HEK293 (cell line): ENCODE measurements at regions not wholly inside any gene's neighbourhood (a gene's known extent, or its start where the extent isn't known, plus 50 kb on each side); places are given as distances from the start of the nearest gene placed in this dataset.

Experiments used
- CTCF ChIA-PET: fragments of 350-600 bp; formaldehyde crosslinking; extraction: SDS; loops from one replicate; lab custom pipeline; 2021; ENCODE audit warnings: antibody characterized with exemption; lab: Yijun Ruan, JAX
- POLR2A ChIA-PET: fragments of 300-600 bp; formaldehyde crosslinking; extraction: SDS; loops from one replicate; lab custom pipeline; 2020; ENCODE audit warnings: antibody characterized with exemption, inconsistent platforms; lab: Yijun Ruan, JAX
- H3K27ac ChIP-seq: fragments of 200-500 bp; sonication (Bioruptor generic); 2 replicates; pipeline ENCODE4 v1.5.1; 2014; ENCODE audit warnings: low read depth, low read length, control low read depth, inconsistent platforms; ENCODE audit errors: extremely low read depth
- H3K36me3 ChIP-seq, 2 experiments: fragments of 200-500 bp in 1 of 2; sonication (Bioruptor generic) in 1 of 2; 1 replicate in 1 of 2; 2 replicates in 1 of 2; pipeline ENCODE4 v1.5.1; 2014 to 2017; ENCODE audit warnings: inconsistent platforms in 2 of 2, low read length in 2 of 2; ENCODE audit not compliant: control insufficient read depth in 2 of 2, insufficient read depth in 1 of 2
- H3K4me1 ChIP-seq: fragments of 200-500 bp; sonication (Bioruptor generic); 2 replicates; pipeline ENCODE4 v1.5.1; 2014; ENCODE audit warnings: mild to moderate bottlenecking, low read length, inconsistent platforms; ENCODE audit not compliant: control insufficient read depth, insufficient read depth
- H3K4me3 ChIP-seq: 2 replicates; pipeline ENCODE4 v1.5.1; 2011; ENCODE audit warnings: low read depth, mild to moderate bottlenecking, control low read depth, low read length, moderate library complexity
- H3K9me3 ChIP-seq: fragments of 200-500 bp; sonication (Bioruptor generic); 2 replicates; pipeline ENCODE4 v1.5.1; 2014; ENCODE audit warnings: low read depth, low read length, inconsistent platforms; ENCODE audit not compliant: control insufficient read depth, insufficient read depth
- BCL11A ChIP-seq: fragments of 450-650 bp; formaldehyde crosslinking; IDR thresholded peaks from 2 replicates; pipeline ENCODE4 v1.5.1; 2016; ENCODE audit warnings: low read depth, missing biosample characterization, missing genetic modification characterization
- BCL6B ChIP-seq: fragments of 450-650 bp; formaldehyde crosslinking; IDR thresholded peaks from 2 replicates; pipeline ENCODE4 v1.5.1; 2017; ENCODE audit warnings: missing biosample characterization, missing genetic modification characterization
- FEZF1 ChIP-seq: fragments of 450-650 bp; formaldehyde crosslinking; IDR thresholded peaks from 2 replicates; pipeline ENCODE4 v1.5.1; 2016; ENCODE audit warnings: missing biosample characterization, missing genetic modification characterization
- GLI2 ChIP-seq: fragments of 450-650 bp; formaldehyde crosslinking; IDR thresholded peaks from 2 replicates; pipeline ENCODE4; 2017; ENCODE audit warnings: missing biosample characterization, missing genetic modification characterization, low read depth, borderline replicate concordance
- HOXA7 ChIP-seq: sonication (generic); formaldehyde crosslinking; IDR thresholded peaks from 2 replicates; pipeline ENCODE4 v1.8.1; 2022; ENCODE audit warnings: missing genetic modification reagents, borderline replicate concordance
- KLF1 ChIP-seq: fragments of 450-650 bp; formaldehyde crosslinking; IDR thresholded peaks from 2 replicates; pipeline ENCODE4 v1.5.1; 2016; ENCODE audit warnings: missing biosample characterization, missing genetic modification characterization
- KLF9 ChIP-seq: fragments of 450-650 bp; formaldehyde crosslinking; IDR thresholded peaks from 2 replicates; pipeline ENCODE4 v1.5.1; 2016; ENCODE audit warnings: missing biosample characterization, missing genetic modification characterization, low read depth
- OSR2 ChIP-seq: fragments of 450-650 bp; formaldehyde crosslinking; IDR thresholded peaks from 2 replicates; pipeline ENCODE4 v1.5.1; 2016; ENCODE audit warnings: missing biosample characterization, missing genetic modification characterization
- PRDM6 ChIP-seq: fragments of 450-650 bp; formaldehyde crosslinking; IDR thresholded peaks from 2 replicates; pipeline ENCODE4 v1.5.1; 2017; ENCODE audit warnings: missing biosample characterization, missing genetic modification characterization
- TCF7L2 ChIP-seq: IDR thresholded peaks from 2 replicates; pipeline ENCODE4 v1.6.1; 2011; ENCODE audit warnings: low read depth, mild to moderate bottlenecking, inconsistent platforms, low read length, moderate library complexity, borderline replicate concordance
- WT1 ChIP-seq: fragments of 450-650 bp; formaldehyde crosslinking; IDR thresholded peaks from 2 replicates; pipeline ENCODE4 v1.5.1; 2016; ENCODE audit warnings: missing biosample characterization, missing genetic modification characterization
- ZBTB48 ChIP-seq: fragments of 450-650 bp; formaldehyde crosslinking; IDR thresholded peaks from 2 replicates; pipeline ENCODE4 v1.5.1; 2016; ENCODE audit warnings: missing biosample characterization, missing genetic modification characterization
- ZBTB49 ChIP-seq: fragments of 450-650 bp; formaldehyde crosslinking; IDR thresholded peaks from 2 replicates; pipeline ENCODE4 v1.5.1; 2016; ENCODE audit warnings: missing biosample characterization, missing genetic modification characterization, low read depth
- ZFP37 ChIP-seq: fragments of 450-650 bp; formaldehyde crosslinking; IDR thresholded peaks from 2 replicates; pipeline ENCODE4 v1.5.1; 2016; ENCODE audit warnings: missing biosample characterization, missing genetic modification characterization
- ZFP41 ChIP-seq: fragments of 450-650 bp; formaldehyde crosslinking; IDR thresholded peaks from 2 replicates; pipeline ENCODE4 v1.5.1; 2016; ENCODE audit warnings: missing biosample characterization, missing genetic modification characterization, borderline replicate concordance
- ZNF132 ChIP-seq: fragments of 450-650 bp; formaldehyde crosslinking; IDR thresholded peaks from 2 replicates; pipeline ENCODE4 v1.5.1; 2017; ENCODE audit warnings: missing biosample characterization, missing genetic modification characterization, borderline replicate concordance
- ZNF175 ChIP-seq: fragments of 450-650 bp; formaldehyde crosslinking; IDR thresholded peaks from 2 replicates; pipeline ENCODE4 v1.5.1; 2016; ENCODE audit warnings: missing biosample characterization, missing genetic modification characterization
- ZNF2 ChIP-seq: fragments of 450-650 bp; formaldehyde crosslinking; IDR thresholded peaks from 2 replicates; pipeline ENCODE4 v1.5.1; 2016; ENCODE audit warnings: missing biosample characterization, missing genetic modification characterization
- ZNF211 ChIP-seq: fragments of 450-650 bp; formaldehyde crosslinking; IDR thresholded peaks from 2 replicates; pipeline ENCODE4 v1.5.1; 2016; ENCODE audit warnings: low read depth, missing biosample characterization, missing genetic modification characterization
- ZNF341 ChIP-seq: fragments of 450-650 bp; formaldehyde crosslinking; IDR thresholded peaks from 2 replicates; pipeline ENCODE4; 2016; ENCODE audit warnings: low read depth, missing biosample characterization, missing genetic modification characterization
- ZNF350 ChIP-seq: fragments of 450-650 bp; formaldehyde crosslinking; IDR thresholded peaks from 2 replicates; pipeline ENCODE4 v1.5.0; 2017; ENCODE audit warnings: missing biosample characterization, mild to moderate bottlenecking, missing genetic modification characterization
- ZNF571 ChIP-seq: fragments of 450-650 bp; formaldehyde crosslinking; IDR thresholded peaks from 2 replicates; pipeline ENCODE4 v1.5.0; 2017; ENCODE audit warnings: missing biosample characterization, missing genetic modification characterization
- ZNF785 ChIP-seq: fragments of 450-650 bp; formaldehyde crosslinking; IDR thresholded peaks from 2 replicates; pipeline ENCODE4 v1.5.1; 2016; ENCODE audit warnings: missing biosample characterization, missing genetic modification characterization
- ZNF843 ChIP-seq: fragments of 450-650 bp; formaldehyde crosslinking; IDR thresholded peaks from 2 replicates; pipeline ENCODE4 v1.5.1; 2016; ENCODE audit warnings: missing biosample characterization, missing genetic modification characterization
- TF ChIP-seq, protein P1 (sequence below): fragments of 450-650 bp; formaldehyde crosslinking; IDR thresholded peaks from 2 replicates; pipeline ENCODE4 v1.5.1; 2016; ENCODE audit warnings: missing biosample characterization, missing genetic modification characterization

DNA sequence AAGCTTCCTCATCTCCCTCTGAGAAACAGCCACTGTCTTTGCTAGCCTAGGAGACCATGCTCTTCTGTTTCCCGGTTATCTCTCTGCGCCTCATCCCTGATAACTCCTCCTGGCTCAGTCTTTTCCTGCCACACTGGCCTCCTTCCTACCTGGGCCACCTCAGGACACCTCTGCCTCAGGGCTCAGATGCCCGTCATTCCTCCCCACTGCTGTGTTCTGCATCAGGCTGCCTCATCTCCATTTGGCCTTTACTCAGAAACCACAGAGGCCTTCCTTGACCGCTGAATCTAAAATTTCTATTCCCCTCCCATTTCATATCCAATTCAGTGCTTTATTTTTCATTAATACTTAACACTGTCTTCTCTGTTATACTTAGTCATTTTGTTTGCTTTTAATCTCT, 311.0 kb upstream of the RGS6 start:
- no peaks in the 10 kb centered on the region for H3K9me3 ChIP-seq
- TF ChIP-seq GLI2 (tag by site-specific recombination) (no peak), ZBTB49 (tag by site-specific recombination) (no peak), ZNF2 (no peak), BCL11A (tag by site-specific recombination) (no peak), ZBTB48 (tag by site-specific recombination) (no peak), KLF9 (tag by site-specific recombination) (no peak), ZNF175 (no peak)
- POLR2A ChIA-PET: no interaction called here
- no peak overlapping the region for H3K27ac ChIP-seq
- CTCF ChIA-PET: interaction anchor here (0.7 kb wide), 1 partner anchor 411 kb away, joined by 5 read pairs; no protein-coding TSS in a partner anchor
- H3K4me1 ChIP-seq: peaks cover 7% of the 10 kb centered on the region; the same call in 1 of the 2 replicates
- H3K36me3 ChIP-seq: no peaks in the 10 kb centered on the region; a peak in 1 of 3 replicates
- no peak overlapping the region for H3K4me3 ChIP-seq

DNA sequence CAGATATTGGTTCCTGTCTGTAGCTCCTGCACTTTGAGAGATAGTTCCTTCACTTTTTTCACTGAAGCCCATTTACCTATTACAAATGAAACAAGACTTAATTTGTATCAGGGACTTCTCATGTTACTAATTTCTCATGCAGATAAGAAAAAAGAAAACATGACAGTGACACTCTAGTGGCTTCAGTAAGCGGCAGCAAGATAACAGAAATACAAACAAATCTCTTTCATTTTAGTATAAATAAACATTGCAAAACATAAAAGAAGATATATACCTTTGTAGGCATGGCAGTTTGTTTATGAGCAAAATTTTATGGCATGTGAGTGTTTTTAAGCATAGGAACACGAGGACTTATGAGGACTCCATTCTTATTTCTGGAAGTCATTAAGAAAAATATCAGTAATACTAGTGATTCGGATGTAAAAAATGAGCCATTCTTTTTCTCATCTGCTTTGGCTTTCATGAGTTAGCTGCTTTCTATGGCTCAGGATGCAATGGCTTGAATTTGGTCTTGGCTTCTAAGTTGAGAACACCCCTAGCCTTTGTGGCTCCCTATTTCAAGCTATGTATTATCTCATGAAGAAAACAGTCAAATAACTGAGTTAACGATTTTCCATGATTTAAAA, 310.1 kb upstream of the RGS6 start:
- peaks cover 7% of the 10 kb centered on the region; the same call in 1 of the 2 replicates for H3K4me1 ChIP-seq
- H3K36me3 ChIP-seq: no peaks in the 10 kb centered on the region; a peak in 1 of 3 replicates
- ChIA-PET CTCF (interaction anchor here (0.7 kb wide), 3 partner anchors 59 to 411 kb away, joined by 3 to 5 read pairs (median 3); no protein-coding TSS in a partner anchor), POLR2A (no interaction called here)
- TF ChIP-seq OSR2 (tag by site-specific recombination): peak; percentile 49; the same call in 1 of the 2 replicates
- no peak for TF ChIP-seq KLF1 (tag by site-specific recombination)
- no peak for TF ChIP-seq ZFP41 (tag by site-specific recombination)
- TF ChIP-seq ZNF843 (tag by site-specific recombination): peak; percentile 70
- TF ChIP-seq BCL6B (tag by site-specific recombination): peak; percentile 57; the same call in 1 of the 2 replicates
- TF ChIP-seq ZFP37 (tag by site-specific recombination): no peak
- peak; percentile 50; the same call in 1 of the 2 replicates for TF ChIP-seq FEZF1
- peak; percentile 68; the same call in 1 of the 2 replicates for TF ChIP-seq TCF7L2
- TF ChIP-seq PRDM6 (tag by site-specific recombination): peak; percentile 53; the same call in 1 of the 2 replicates
- H3K27ac ChIP-seq: no peak overlapping the region
- no peaks in the 10 kb centered on the region for H3K9me3 ChIP-seq
- no peak overlapping the region for H3K4me3 ChIP-seq

DNA sequence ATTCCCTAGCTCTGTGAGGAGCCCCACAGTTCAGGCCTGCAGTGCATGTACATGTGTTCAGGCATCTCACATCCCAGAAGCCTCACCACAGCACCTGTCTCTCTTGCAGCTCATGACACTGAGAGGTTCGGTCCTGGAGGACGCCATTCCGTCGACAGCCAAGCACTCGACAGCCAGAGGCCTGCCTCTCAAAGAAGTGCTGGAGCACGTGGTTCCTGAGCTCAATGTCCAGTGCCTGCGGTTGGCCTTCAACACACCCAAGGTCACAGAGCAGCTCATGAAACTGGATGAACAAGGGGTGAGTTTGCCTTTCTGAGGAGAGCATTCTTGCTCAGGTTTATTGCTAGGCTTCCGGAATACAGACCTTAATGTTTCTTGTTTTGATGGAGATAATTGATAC, 308.3 kb upstream of the RGS6 start:
- no peak overlapping the region for H3K4me3 ChIP-seq
- peaks cover 10% of the 10 kb centered on the region; the same call in 1 of the 2 replicates for H3K4me1 ChIP-seq
- POLR2A ChIA-PET: no interaction called here
- H3K36me3 ChIP-seq: no peaks in the 10 kb centered on the region; a peak in 1 of 3 replicates
- H3K27ac ChIP-seq: no peak overlapping the region
- no peaks in the 10 kb centered on the region for H3K9me3 ChIP-seq
- no peak for TF ChIP-seq ZNF341 (tag by site-specific recombination)
- TF ChIP-seq HOXA7 (CRISPR knock-in tag): no peak
- no peak for TF ChIP-seq ZNF571 (tag by site-specific recombination)
- TF ChIP-seq ZNF785 (tag by site-specific recombination): no peak
- TF ChIP-seq ZNF350 (tag by site-specific recombination): no peak
- TF ChIP-seq WT1: no peak
- TF ChIP-seq, protein P1, sequence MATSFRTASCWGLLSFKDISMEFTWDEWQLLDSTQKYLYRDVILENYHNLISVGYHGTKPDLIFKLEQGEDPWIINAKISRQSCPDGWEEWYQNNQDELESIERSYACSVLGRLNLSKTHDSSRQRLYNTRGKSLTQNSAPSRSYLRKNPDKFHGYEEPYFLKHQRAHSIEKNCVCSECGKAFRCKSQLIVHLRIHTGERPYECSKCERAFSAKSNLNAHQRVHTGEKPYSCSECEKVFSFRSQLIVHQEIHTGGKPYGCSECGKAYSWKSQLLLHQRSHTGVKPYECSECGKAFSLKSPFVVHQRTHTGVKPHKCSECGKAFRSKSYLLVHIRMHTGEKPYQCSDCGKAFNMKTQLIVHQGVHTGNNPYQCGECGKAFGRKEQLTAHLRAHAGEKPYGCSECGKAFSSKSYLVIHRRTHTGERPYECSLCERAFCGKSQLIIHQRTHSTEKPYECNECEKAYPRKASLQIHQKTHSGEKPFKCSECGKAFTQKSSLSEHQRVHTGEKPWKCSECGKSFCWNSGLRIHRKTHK (tag by site-specific recombination): no peak
- no peak for TF ChIP-seq ZNF211 (tag by site-specific recombination)
- no peak for TF ChIP-seq ZNF132
- TF ChIP-seq, all 188 proteins: peak for 0
- CTCF ChIA-PET: interaction anchor here (0.5 kb wide), 1 partner anchor 15 kb away, joined by 3 read pairs; no protein-coding TSS in a partner anchor
